OCI-LY7 (cell line): ENCODE measurements at regions not wholly inside any gene's neighbourhood (a gene's known extent, or its start where the extent isn't known, plus 50 kb on each side); places are given as distances from the start of the nearest gene placed in this dataset.

Source experiments
- BruUV-seq: library from RNA; stranded (reverse); fragments of 400-500 nt; replicated peaks from 2 replicates; lab custom pipeline; 2021; lab: Mats Ljungman, UMichigan
- CTCF ChIA-PET: fragments of 300-600 bp; sonication (Branson Sonifier 250); formaldehyde crosslinking; loops from one replicate; lab custom pipeline; 2022; ENCODE audit warnings: antibody characterized with exemption; ENCODE audit not compliant: unreplicated experiment; lab: Charles Lee
- POLR2A ChIA-PET: fragments of 300-600 bp; sonication (Branson Sonifier 250); formaldehyde crosslinking; loops from one replicate; lab custom pipeline; 2022; ENCODE audit warnings: antibody characterized with exemption; lab: Charles Lee
- DNase-seq: peaks from one replicate; pipeline ENCODE4 v3.0.0-alpha.2; 2015; ENCODE audit warnings: low spot score
- H2AFZ ChIP-seq: fragments of 200-600 bp; sonication (generic), shearing (Covaris generic); 2 replicates; pipeline ENCODE4 v1.6.1; 2014; ENCODE audit warnings: mild to moderate bottlenecking, antibody characterized with exemption, low read length, moderate library complexity
- H3K27ac ChIP-seq: fragments of 200-600 bp; sonication (generic); 2 replicates; pipeline ENCODE4 v1.5.1; 2014; ENCODE audit warnings: mixed run types, low read depth, mild to moderate bottlenecking, moderate library complexity, low read length, inconsistent platforms; ENCODE audit not compliant: poor library complexity, severe bottlenecking
- H3K36me3 ChIP-seq: fragments of 200-600 bp; sonication (generic); 2 replicates; pipeline ENCODE4 v1.6.1; 2014; ENCODE audit warnings: mild to moderate bottlenecking, antibody characterized with exemption, low read length, moderate library complexity, mixed read lengths; ENCODE audit not compliant: insufficient read depth
- H3K4me1 ChIP-seq: fragments of 200-600 bp; sonication (generic); 2 replicates; pipeline ENCODE4 v1.5.1; 2014; ENCODE audit warnings: mild to moderate bottlenecking, low read length; ENCODE audit not compliant: insufficient read depth, poor library complexity, severe bottlenecking
- H3K4me2 ChIP-seq: fragments of 200-600 bp; sonication (generic); 2 replicates; pipeline ENCODE4 v1.6.1; 2014; ENCODE audit warnings: mild to moderate bottlenecking, low read length
- H3K4me3 ChIP-seq: fragments of 200-600 bp; sonication (generic); 2 replicates; pipeline ENCODE4 v1.5.1; 2014; ENCODE audit warnings: mild to moderate bottlenecking, low read depth, low read length; ENCODE audit not compliant: poor library complexity, severe bottlenecking
- H3K79me2 ChIP-seq: fragments of 200-600 bp; sonication (generic); 2 replicates; pipeline ENCODE4 v1.6.1; 2016; ENCODE audit warnings: low read depth, mild to moderate bottlenecking, low read length, moderate library complexity, mixed read lengths; ENCODE audit not compliant: insufficient read depth
- H3K9me2 ChIP-seq: fragments of 200-600 bp; sonication (generic); 2 replicates; pipeline ENCODE4 v1.6.1; 2016; ENCODE audit warnings: mild to moderate bottlenecking, low read length, mixed read lengths; ENCODE audit not compliant: insufficient read depth
- H3K9me3 ChIP-seq: fragments of 200-600 bp; sonication (generic); 2 replicates; pipeline ENCODE4 v1.6.1; 2014; ENCODE audit warnings: mild to moderate bottlenecking, mixed run types, low read length, mixed read lengths
- H4K20me1 ChIP-seq: fragments of 200-600 bp; sonication (generic); 2 replicates; pipeline ENCODE4 v1.6.1; 2014; ENCODE audit warnings: mild to moderate bottlenecking, antibody characterized with exemption, low read length, moderate library complexity, mixed read lengths; ENCODE audit not compliant: insufficient read depth
- CTCF ChIP-seq: fragments of 200-600 bp; sonication (generic); conservative IDR thresholded peaks from 2 replicates; pipeline ENCODE4 v1.5.1; 2014; ENCODE audit warnings: mild to moderate bottlenecking, antibody characterized with exemption, low read length, moderate library complexity, mixed read lengths
- EZH2phosphoT487 ChIP-seq: fragments of 200-600 bp; sonication (generic); IDR thresholded peaks from 2 replicates; pipeline ENCODE4 v1.6.1; 2018; ENCODE audit warnings: low read depth, borderline replicate concordance, mild to moderate bottlenecking, mixed run types, antibody characterized with exemption, low read length, moderate library complexity, mixed read lengths
- intact Hi-C: fragments of 100-400 bp; cut with micrococcal nuclease; formaldehyde crosslinking; loops from one replicate; pipeline ENCODE4 v1.10.0; 2022; ENCODE audit not compliant: unreplicated experiment

- no peaks in the 10 kb centered on the region for H3K79me2 ChIP-seq
- no peaks in the 10 kb centered on the region for H3K9me2 ChIP-seq
- TF ChIP-seq CTCF, result no peak
- TF ChIP-seq EZH2phosphoT487, result no peak
- CTCF ChIA-PET, result no interaction called here
- no peaks in the 10 kb centered on the region for H3K4me1 ChIP-seq
- no peak overlapping the region for H3K4me3 ChIP-seq
- no peak overlapping the region for H2AFZ ChIP-seq
- intact Hi-C loops, result no loop called here
- H3K27ac ChIP-seq, result no peak overlapping the region
- H3K36me3 ChIP-seq, result no peaks in the 10 kb centered on the region
- POLR2A ChIA-PET, result interaction anchor here (0.7 kb wide), 1 partner anchor 8 kb away, joined by 4 read pairs; no protein-coding TSS in a partner anchor
- DNase-seq, result no peak
- no TSS peak for BruUV-seq
- no peaks in the 10 kb centered on the region for H3K9me3 ChIP-seq
- H4K20me1 ChIP-seq, result no peaks in the 10 kb centered on the region
- H3K4me2 ChIP-seq, result no peak overlapping the region
Measured at GRCh38 chr22:34017205-34017604, 96.9 kb upstream of the LARGE1 start.

- POLR2A ChIA-PET, result no interaction called here
- no peaks in the 10 kb centered on the region for H3K9me2 ChIP-seq
- no peaks in the 10 kb centered on the region for H3K36me3 ChIP-seq
- H3K4me3 ChIP-seq, result no peak overlapping the region
- H2AFZ ChIP-seq, result no peak overlapping the region
- H3K4me2 ChIP-seq, result no peak overlapping the region
- H3K9me3 ChIP-seq, result no peaks in the 10 kb centered on the region
- H3K27ac ChIP-seq, result no peak overlapping the region
- no peak for DNase-seq
- CTCF ChIA-PET, result no interaction called here
- TF ChIP-seq EZH2phosphoT487, result no peak
- TF ChIP-seq CTCF, result no peak
- H4K20me1 ChIP-seq, result no peaks in the 10 kb centered on the region
- intact Hi-C loops, result no loop called here
- H3K4me1 ChIP-seq, result no peaks in the 10 kb centered on the region
- no TSS peak for BruUV-seq
- H3K79me2 ChIP-seq, result no peaks in the 10 kb centered on the region
Measured at GRCh38 chr22:34019190-34019845, 99.0 kb upstream of the LARGE1 start.

- no TSS peak for BruUV-seq
Measured at GRCh38 chr22:34035209-34035608, 114.9 kb upstream of the LARGE1 start.

More at GRCh38 chr22:34035209-34035608, 114.9 kb upstream of the LARGE1 start:
- intact Hi-C loops, result no loop called here
- ChIA-PET CTCF (no interaction called here), POLR2A (no interaction called here)
- H3K79me2 ChIP-seq, result no peaks in the 10 kb centered on the region
- no peak overlapping the region for H2AFZ ChIP-seq
- no peaks in the 10 kb centered on the region for H3K4me1 ChIP-seq
- no peak overlapping the region for H3K27ac ChIP-seq
- H3K9me2 ChIP-seq, result no peaks in the 10 kb centered on the region
- H3K36me3 ChIP-seq, result no peaks in the 10 kb centered on the region
- H3K4me2 ChIP-seq, result no peak overlapping the region
- no peaks in the 10 kb centered on the region for H4K20me1 ChIP-seq
- no peak for TF ChIP-seq EZH2phosphoT487
- no peak for TF ChIP-seq CTCF
- no peaks in the 10 kb centered on the region for H3K9me3 ChIP-seq
- DNase-seq, result no peak
- no peak overlapping the region for H3K4me3 ChIP-seq
